Naive thymus-derived CD4-positive, alpha-beta T cell (primary cell): ENCODE measurements at regions not wholly inside any gene's neighbourhood (a gene's known extent, or its start where the extent isn't known, plus 50 kb on each side); places are given as distances from the start of the nearest gene placed in this dataset.

Experiments used
- ATAC-seq: fragments of 150-1000 bp; cut with Tn5 transposase; 2 replicates; pipeline ENCODE4 v1.10.0; 2021; ENCODE audit warnings: mild to moderate bottlenecking, moderate library complexity
- CTCF ChIA-PET: fragments of 350-600 bp; sonication (Branson Sonifier 250); formaldehyde crosslinking; loops from one replicate; lab custom pipeline; 2021; ENCODE audit warnings: antibody characterized with exemption; lab: Charles Lee
- POLR2A ChIA-PET: fragments of 350-600 bp; sonication (Branson Sonifier 250); formaldehyde crosslinking; loops from one replicate; lab custom pipeline; 2021; ENCODE audit warnings: antibody characterized with exemption, inconsistent platforms; lab: Charles Lee
- DNase-seq, 9 donors: peaks; one replicate each; pipeline versions ENCODE4 v3.0.0 to v3.0.0-alpha.2; 2020 to 2022; ENCODE audit warnings: mixed read lengths in 1 of 9
- H3K27ac ChIP-seq: one replicate; pipeline ENCODE4 v1.7.0; 2013; ENCODE audit warnings: mild to moderate bottlenecking, low read depth, low read length, moderate library complexity
- H3K27me3 ChIP-seq, 2 donors: one replicate each; pipeline ENCODE4 v1.7.0; 2013; ENCODE audit warnings: low read length in 2 of 2, mild to moderate bottlenecking in 2 of 2, moderate library complexity in 2 of 2; ENCODE audit not compliant: control insufficient read depth in 2 of 2, insufficient read depth in 2 of 2
- H3K36me3 ChIP-seq, 3 experiments: 1 replicate in 2 of 3; 2 replicates in 1 of 3; pipeline ENCODE4 v1.7.0; 2013; ENCODE audit warnings: low read length in 3 of 3, mild to moderate bottlenecking in 3 of 3, moderate library complexity in 1 of 3; ENCODE audit not compliant: insufficient read depth in 3 of 3, control insufficient read depth in 2 of 3
- H3K4me1 ChIP-seq, 2 donors: one replicate each; pipeline ENCODE4 v1.7.0; 2013; ENCODE audit warnings: low read length in 2 of 2, mild to moderate bottlenecking in 2 of 2, moderate library complexity in 1 of 2; ENCODE audit not compliant: control insufficient read depth in 2 of 2, insufficient read depth in 2 of 2
- H3K4me3 ChIP-seq: 2 replicates; pipeline ENCODE4 v1.7.0; 2013; ENCODE audit warnings: mild to moderate bottlenecking, low read length
- H3K9me3 ChIP-seq, 3 experiments: 1 replicate in 2 of 3; 2 replicates in 1 of 3; pipeline ENCODE4 v1.7.0; 2013; ENCODE audit warnings: low read length in 3 of 3; ENCODE audit not compliant: control insufficient read depth in 2 of 3
- H3K27ac Mint-ChIP-seq, 9 donors: one replicate each; pipeline ENCODE4 v1.8.0; 2020 to 2022; ENCODE audit warnings: mixed read lengths in 9 of 9, mild to moderate bottlenecking in 8 of 9, moderate library complexity in 5 of 9, inconsistent platforms in 2 of 9
- H3K27me3 Mint-ChIP-seq, 5 donors: one replicate each; pipeline ENCODE4 v1.8.0; 2021 to 2022; ENCODE audit warnings: mixed read lengths in 5 of 5, mild to moderate bottlenecking in 1 of 5
- H3K36me3 Mint-ChIP-seq, 5 donors: one replicate each; pipeline ENCODE4 v1.8.0; 2020 to 2022; ENCODE audit warnings: mixed read lengths in 5 of 5, mild to moderate bottlenecking in 3 of 5, inconsistent platforms in 1 of 5
- H3K4me1 Mint-ChIP-seq, 7 donors: one replicate each; pipeline ENCODE4 v1.8.0; 2020 to 2022; ENCODE audit warnings: mixed read lengths in 7 of 7, mild to moderate bottlenecking in 3 of 7, inconsistent platforms in 1 of 7
- H3K4me3 Mint-ChIP-seq, 10 donors: one replicate each; pipeline ENCODE4 v1.8.0; 2020 to 2022; ENCODE audit warnings: mild to moderate bottlenecking in 10 of 10, mixed read lengths in 10 of 10, moderate library complexity in 6 of 10, inconsistent platforms in 2 of 10
- H3K9me3 Mint-ChIP-seq, 11 donors: one replicate each; pipeline ENCODE4 v1.8.0; 2020 to 2022; ENCODE audit warnings: mixed read lengths in 11 of 11, mild to moderate bottlenecking in 4 of 11, inconsistent platforms in 1 of 11, moderate library complexity in 1 of 11
- intact Hi-C, 2 donors: fragments of 100-400 bp; cut with micrococcal nuclease; formaldehyde crosslinking; loops; one replicate each; pipeline ENCODE4 v1.15.1; 2023

DNA sequence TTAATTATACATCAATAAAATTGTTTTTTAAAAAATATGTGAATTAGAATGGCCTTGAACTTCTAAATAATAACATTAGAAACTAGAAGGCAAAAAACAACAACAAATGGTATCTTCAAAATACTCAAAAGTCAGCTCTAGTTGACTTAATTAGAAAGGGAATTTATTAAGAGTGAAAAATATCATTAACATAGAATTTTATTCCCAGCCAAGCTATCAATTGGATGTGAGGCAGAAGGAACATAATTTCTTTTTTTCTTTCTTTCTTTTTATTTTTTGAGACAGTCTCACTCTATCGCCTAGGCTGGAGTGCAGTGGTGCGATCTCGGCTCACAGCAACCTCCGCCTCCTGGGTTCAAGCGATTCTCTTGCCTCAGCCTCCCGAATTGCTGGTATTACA is 51.2 kb upstream of the CAPZB start:
- Mint-ChIP-seq H3K27me3 (no peaks in the 10 kb centered on the region), H3K36me3 (peaks cover 0 to 5% (median 4%) of the 10 kb centered on the region in 5 donors), H3K27ac (no peak overlapping the region), H3K4me3 (no peak overlapping the region), H3K4me1 (peaks cover 0 to 17% (median 8%) of the 10 kb centered on the region in 7 donors), H3K9me3 (peaks cover 0 to 31% (median 11%) of the 10 kb centered on the region in 11 donors)
- DNase-seq: no peak
- H3K4me3 ChIP-seq: no peak overlapping the region
- no peaks in the 10 kb centered on the region for H3K27me3 ChIP-seq
- intact Hi-C loops: no loop called here
- ATAC-seq: no peak
- no peaks in the 10 kb centered on the region for H3K4me1 ChIP-seq
- H3K36me3 ChIP-seq: no peaks in the 10 kb centered on the region
- H3K27ac ChIP-seq: no peak overlapping the region
- ChIA-PET POLR2A (no interaction called here), CTCF (no interaction called here)
- H3K9me3 ChIP-seq: no peaks in the 10 kb centered on the region

DNA sequence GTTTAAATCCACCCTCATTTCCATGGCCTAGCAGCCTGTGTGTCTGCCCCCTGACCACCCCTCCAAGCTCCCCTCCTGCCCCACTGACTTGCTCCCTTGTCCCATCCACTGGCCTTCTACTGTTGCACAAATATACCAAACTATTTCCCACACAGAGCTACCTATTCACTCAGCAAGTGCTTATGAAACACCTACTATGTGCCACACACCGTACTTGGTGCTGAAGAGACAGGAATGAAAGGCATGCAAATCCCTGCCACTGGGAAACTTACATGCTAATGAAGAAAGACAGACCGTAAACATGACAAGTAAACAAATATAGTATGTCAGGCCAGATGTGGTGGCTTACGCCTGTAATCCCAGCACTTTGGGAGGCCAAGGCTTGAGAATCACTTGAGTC is 49.9 kb upstream of the CAPZB start:
- peaks cover 0 to 32% (median 15%) of the 10 kb centered on the region in 11 donors for H3K9me3 Mint-ChIP-seq
- no peak overlapping the region for H3K27ac Mint-ChIP-seq
- POLR2A ChIA-PET: interaction anchor here (0.6 kb wide), 1 partner anchor 148 kb away, joined by 3 read pairs; no protein-coding TSS in a partner anchor
- H3K4me1 Mint-ChIP-seq: peaks cover 0 to 17% (median 8%) of the 10 kb centered on the region in 7 donors
- H3K4me3 Mint-ChIP-seq: no peak overlapping the region
- Histone ChIP-seq H3K27ac (no peak overlapping the region), H3K4me1 (no peaks in the 10 kb centered on the region), H3K9me3 (no peaks in the 10 kb centered on the region), H3K27me3 (no peaks in the 10 kb centered on the region), H3K4me3 (no peak overlapping the region), H3K36me3 (no peaks in the 10 kb centered on the region)
- CTCF ChIA-PET: interaction anchor here (0.6 kb wide), 1 partner anchor 94 kb away, joined by 3 read pairs; no protein-coding TSS in a partner anchor
- intact Hi-C loops: no loop called here
- peaks cover 0 to 8% (median 4%) of the 10 kb centered on the region in 5 donors for H3K36me3 Mint-ChIP-seq
- H3K27me3 Mint-ChIP-seq: no peaks in the 10 kb centered on the region
- DNase-seq: no peak
- ATAC-seq: no peak
